Thymus (tissue), 11 donors: ENCODE measurements at regions not wholly inside any gene's neighbourhood (a gene's known extent, or its start where the extent isn't known, plus 50 kb on each side); places are given as distances from the start of the nearest gene placed in this dataset.
"Not testable (repeated sequence)": the region's sequence is repeated elsewhere in the genome, so short reads cannot be mapped to it uniquely, and the experiment has no call there.

ENCODE experiments used
- DNase-seq, 9 donors: peaks; one replicate each; pipeline ENCODE4 v3.0.0-alpha.2; 2013; ENCODE audit warnings: low spot score in 9 of 9, low read depth in 6 of 9, missing footprints in 1 of 9
- H3K27ac ChIP-seq, 2 donors: one replicate each; pipeline ENCODE4 v1.5.1; 2013; ENCODE audit warnings: control low read depth in 1 of 2, low read depth in 1 of 2, low read length in 1 of 2, mild to moderate bottlenecking in 1 of 2, moderate library complexity in 1 of 2
- H3K27me3 ChIP-seq, 2 donors: one replicate each; pipeline ENCODE4 v1.5.1; 2013; ENCODE audit warnings: low read length in 1 of 2; ENCODE audit not compliant: control insufficient read depth in 2 of 2, insufficient read depth in 1 of 2
- H3K36me3 ChIP-seq, 2 donors: one replicate each; pipeline ENCODE4 v1.5.1; 2013; ENCODE audit warnings: low read length in 1 of 2, mild to moderate bottlenecking in 1 of 2, moderate library complexity in 1 of 2; ENCODE audit not compliant: control insufficient read depth in 2 of 2, insufficient read depth in 2 of 2
- H3K4me1 ChIP-seq, 2 donors: one replicate each; pipeline ENCODE4 v1.5.1; 2013; ENCODE audit warnings: low read length in 2 of 2; ENCODE audit not compliant: control insufficient read depth in 2 of 2, insufficient read depth in 2 of 2
- H3K4me3 ChIP-seq, 2 donors: one replicate each; pipeline ENCODE4 v1.5.1; 2013; ENCODE audit warnings: low read length in 2 of 2, control low read depth in 1 of 2, mild to moderate bottlenecking in 1 of 2
- H3K9me3 ChIP-seq, 2 donors: one replicate each; pipeline ENCODE4 v1.5.1; 2013; ENCODE audit warnings: low read length in 1 of 2, mild to moderate bottlenecking in 1 of 2; ENCODE audit not compliant: control insufficient read depth in 2 of 2, insufficient read depth in 1 of 2
- WGBS: extraction: QIAGEN DNeasy Blood & Tissue Kit; methylation state at CpG from one replicate; pipeline ENCODE4 v1.1.7; 2013; 5-methylcytosine and 5-hydroxymethylcytosine counted together
- donor health status: healthy.

GRCh38 chr5:60485361-60485760, 214.6 kb downstream of the DEPDC1B start:
- no peaks in the 10 kb centered on the region for H3K27me3 ChIP-seq
- H3K4me1 ChIP-seq = no peaks in the 10 kb centered on the region
- 95% methylated on average over 1 of the region's 1 CpG for WGBS
- DNase-seq = no peak
- H3K36me3 ChIP-seq = no peaks in the 10 kb centered on the region
- no peaks in the 10 kb centered on the region for H3K9me3 ChIP-seq
- H3K27ac ChIP-seq = no peak overlapping the region
- H3K4me3 ChIP-seq = no peak overlapping the region

- no peak overlapping the region for H3K4me3 ChIP-seq
- no peaks in the 10 kb centered on the region for H3K4me1 ChIP-seq
- no peaks in the 10 kb centered on the region for H3K9me3 ChIP-seq
- no peaks in the 10 kb centered on the region for H3K36me3 ChIP-seq
- H3K27me3 ChIP-seq = no peaks in the 10 kb centered on the region
- no peak for DNase-seq
- no peak overlapping the region for H3K27ac ChIP-seq
Measured at GRCh38 chr5:60483050-60483449, 216.9 kb downstream of the DEPDC1B start.

- whole genome bisulfite sequencing = 92% methylated on average over 1 of the region's 1 CpG
- no peak overlapping the region for H3K4me3 ChIP-seq
- DNase-seq = no peak
- no peaks in the 10 kb centered on the region for H3K36me3 ChIP-seq
- no peaks in the 10 kb centered on the region for H3K27me3 ChIP-seq
- H3K4me1 ChIP-seq = no peaks in the 10 kb centered on the region
- no peaks in the 10 kb centered on the region for H3K9me3 ChIP-seq
- no peak overlapping the region for H3K27ac ChIP-seq
Measured at GRCh38 chr5:60482301-60482700, 217.7 kb downstream of the DEPDC1B start.

GRCh38 chr5:60479542-60479941, 220.4 kb downstream of the DEPDC1B start:
- Histone ChIP-seq H3K27me3 (no peaks in the 10 kb centered on the region), H3K27ac (no peak overlapping the region), H3K4me3 (no peak overlapping the region), H3K9me3 (no peaks in the 10 kb centered on the region), H3K36me3 (no peaks in the 10 kb centered on the region), H3K4me1 (no peaks in the 10 kb centered on the region)
- 96% methylated on average over 2 of the region's 2 CpGs for WGBS
- no peak for DNase-seq

GRCh38 chr5:60477849-60478248, 222.1 kb downstream of the DEPDC1B start:
- Histone ChIP-seq H3K36me3 (no peaks in the 10 kb centered on the region), H3K9me3 (no peaks in the 10 kb centered on the region), H3K4me1 (no peaks in the 10 kb centered on the region), H3K4me3 (no peak overlapping the region), H3K27me3 (no peaks in the 10 kb centered on the region), H3K27ac (no peak overlapping the region)
- DNase-seq = no peak

GRCh38 chr5:60473654-60474053, 226.3 kb downstream of the DEPDC1B start:
- Histone ChIP-seq H3K4me3 (no peak overlapping the region), H3K36me3 (no peaks in the 10 kb centered on the region), H3K4me1 (no peaks in the 10 kb centered on the region), H3K27me3 (no peaks in the 10 kb centered on the region), H3K27ac (no peak overlapping the region), H3K9me3 (no peaks in the 10 kb centered on the region)
- 88% methylated on average over 3 of the region's 3 CpGs for WGBS
- no peak for DNase-seq

GRCh38 chr5:60473027-60473426, 226.9 kb downstream of the DEPDC1B start:
- H3K36me3 ChIP-seq, H3K27ac ChIP-seq, H3K4me3 ChIP-seq, DNase-seq, H3K9me3 ChIP-seq, H3K27me3 ChIP-seq, H3K4me1 ChIP-seq: not testable (repeated sequence)

- Histone ChIP-seq H3K9me3 (no peaks in the 10 kb centered on the region), H3K27ac (no peak overlapping the region), H3K36me3 (no peaks in the 10 kb centered on the region), H3K4me1 (no peaks in the 10 kb centered on the region), H3K4me3 (no peak overlapping the region), H3K27me3 (no peaks in the 10 kb centered on the region)
- DNase-seq = no peak
Measured at GRCh38 chr5:60470881-60471280, 229.1 kb downstream of the DEPDC1B start.

- no peaks in the 10 kb centered on the region for H3K9me3 ChIP-seq
- H3K4me3 ChIP-seq = no peak overlapping the region
- no peaks in the 10 kb centered on the region for H3K4me1 ChIP-seq
- H3K36me3 ChIP-seq = no peaks in the 10 kb centered on the region
- 93% methylated on average over 1 of the region's 1 CpG for WGBS
- H3K27ac ChIP-seq = no peak overlapping the region
- DNase-seq = no peak
- H3K27me3 ChIP-seq = no peaks in the 10 kb centered on the region
Measured at GRCh38 chr5:60469286-60469685, 230.7 kb downstream of the DEPDC1B start.

GRCh38 chr5:60463179-60463868, 236.6 kb downstream of the DEPDC1B start:
- no peak overlapping the region for H3K4me3 ChIP-seq
- H3K27me3 ChIP-seq = no peaks in the 10 kb centered on the region
- no peaks in the 10 kb centered on the region for H3K4me1 ChIP-seq
- no peak overlapping the region for H3K27ac ChIP-seq
- no peak for DNase-seq
- WGBS = 88% methylated on average over 5 of the region's 5 CpGs
- H3K9me3 ChIP-seq = no peaks in the 10 kb centered on the region
- no peaks in the 10 kb centered on the region for H3K36me3 ChIP-seq
